Keratinocyte (primary cell): ENCODE measurements at regions not wholly inside any gene's neighbourhood (a gene's known extent, or its start where the extent isn't known, plus 50 kb on each side); places are given as distances from the start of the nearest gene placed in this dataset.

ENCODE experiments used
- DNase-seq: peaks from one replicate; pipeline ENCODE4 v3.0.0-alpha.2; 2011; ENCODE audit warnings: low read depth, missing footprints, low spot score
- FAIRE-seq: peaks from 2 replicates; lab custom pipeline; 2011; peaks lifted over from hg19 to GRCh38; lab: Jason Lieb, UNC
- H2AFZ ChIP-seq: 2 replicates; pipeline ENCODE4 v1.6.0; 2012; ENCODE audit warnings: low read length, control low read depth, inconsistent platforms; ENCODE audit not compliant: control insufficient read depth
- H3K27ac ChIP-seq: 2 replicates; pipeline ENCODE4 v1.5.1; 2011; ENCODE audit warnings: low read length; ENCODE audit not compliant: control insufficient read depth, insufficient read depth
- H3K27me3 ChIP-seq: 3 replicates; pipeline ENCODE4 v1.6.0; 2011; ENCODE audit warnings: low read length; ENCODE audit not compliant: control insufficient read depth, insufficient read depth; ENCODE audit errors: extremely low read depth
- H3K36me3 ChIP-seq, 2 experiments: 2 replicates in 1 of 2; 3 replicates in 1 of 2; pipeline ENCODE4 v1.5.1; 2011; ENCODE audit warnings: low read length in 2 of 2, mild to moderate bottlenecking in 1 of 2; ENCODE audit not compliant: control insufficient read depth in 2 of 2, insufficient read depth in 2 of 2; ENCODE audit errors: extremely low read depth in 1 of 2
- H3K4me1 ChIP-seq: 3 replicates; pipeline ENCODE4 v1.5.1; 2011; ENCODE audit warnings: low read length; ENCODE audit not compliant: control insufficient read depth, insufficient read depth; ENCODE audit errors: extremely low read depth
- H3K4me2 ChIP-seq: 3 replicates; pipeline ENCODE4 v1.6.0; 2011; ENCODE audit warnings: low read depth, low read length; ENCODE audit not compliant: control insufficient read depth, insufficient read depth; ENCODE audit errors: extremely low read depth
- H3K4me3 ChIP-seq, 3 experiments: fragments of 200-600 bp in 1 of 3; sonication (generic) in 1 of 3; 2 replicates in 2 of 3; 3 replicates in 1 of 3; pipeline ENCODE4 v1.5.1; 2011 to 2016; ENCODE audit warnings: low read length in 3 of 3, mild to moderate bottlenecking in 3 of 3, control low read depth in 2 of 3, inconsistent platforms in 1 of 3, low read depth in 1 of 3, mixed read lengths in 1 of 3, mixed run types in 1 of 3, moderate library complexity in 1 of 3; ENCODE audit not compliant: control insufficient read depth in 2 of 3, insufficient read depth in 2 of 3; ENCODE audit errors: extremely low read depth in 1 of 3
- H3K79me2 ChIP-seq: 2 replicates; pipeline ENCODE4 v1.6.0; 2012; ENCODE audit warnings: low read length; ENCODE audit not compliant: control insufficient read depth, insufficient read depth
- H3K9ac ChIP-seq: 3 replicates; pipeline ENCODE4 v1.6.0; 2011; ENCODE audit warnings: low read length; ENCODE audit not compliant: control insufficient read depth, insufficient read depth; ENCODE audit errors: extremely low read depth
- H3K9me1 ChIP-seq: 3 replicates; pipeline ENCODE4 v1.6.0; 2011; ENCODE audit warnings: low read length; ENCODE audit not compliant: control insufficient read depth, insufficient read depth; ENCODE audit errors: extremely low read depth
- H3K9me3 ChIP-seq: 2 replicates; pipeline ENCODE4 v1.5.1; 2012; ENCODE audit warnings: low read depth, low read length; ENCODE audit not compliant: control insufficient read depth
- H4K20me1 ChIP-seq: 3 replicates; pipeline ENCODE4 v1.6.0; 2011; ENCODE audit warnings: low read length; ENCODE audit not compliant: control insufficient read depth, insufficient read depth; ENCODE audit errors: extremely low read depth
- EZH2 ChIP-seq: IDR thresholded peaks from one replicate; pipeline ENCODE4 v1.6.1; 2012; ENCODE audit warnings: inconsistent platforms, mild to moderate bottlenecking, low read length, moderate library complexity
- dilution Hi-C: fragments of 300-500 bp; cut with MboI; formaldehyde crosslinking; loops from one replicate; pipeline ENCODE4 v1.7.0; 2020; ENCODE audit warnings: low sequenced_read_pairs; ENCODE audit not compliant: extremely low pct_ligation_motif_present
- TF ChIP-seq, protein P1 (sequence below), 3 experiments: IDR thresholded peaks in 1 of 3; conservative IDR thresholded peaks in 1 of 3; optimal IDR thresholded peaks in 1 of 3; 2 replicates in 2 of 3; 3 replicates in 1 of 3; pipeline versions ENCODE3 to v1.5.1; 2011; ENCODE audit warnings: low read length in 3 of 3, mild to moderate bottlenecking in 3 of 3, moderate library complexity in 2 of 3, control low read depth in 1 of 3, inconsistent platforms in 1 of 3; ENCODE audit not compliant: insufficient read depth in 2 of 3; ENCODE audit errors: extremely low read depth in 1 of 3

DNA sequence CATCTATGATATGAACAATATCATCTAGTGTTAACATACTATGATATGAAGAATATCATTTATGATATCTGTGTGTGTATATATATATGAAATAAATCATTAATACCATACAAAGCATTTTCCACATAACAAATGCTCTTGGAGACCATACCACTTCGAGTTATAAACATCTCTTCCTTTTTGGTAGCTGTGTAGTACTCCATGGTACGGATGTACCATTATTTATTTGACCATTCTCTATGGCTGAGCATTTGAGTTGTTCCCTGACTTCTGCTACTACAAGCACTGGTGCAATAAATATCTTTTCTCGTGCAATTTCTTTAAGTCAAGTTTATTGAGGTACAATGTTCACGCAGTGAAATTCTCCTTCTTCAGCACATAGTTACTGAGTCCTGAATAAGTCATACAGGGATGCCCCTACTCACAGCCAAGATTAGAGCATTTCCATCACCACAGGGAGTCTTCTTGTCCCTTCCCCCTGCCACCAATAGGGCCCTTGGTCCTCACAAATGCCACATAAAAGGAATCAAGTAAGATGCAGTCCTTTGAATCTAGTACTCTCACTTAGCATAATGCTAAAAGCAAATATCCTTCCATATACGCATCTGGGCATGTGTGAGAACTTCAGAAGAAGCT is 75.2 kb upstream of the SLC25A48 start:
- Histone ChIP-seq H3K36me3 (no peaks in the 10 kb centered on the region), H2AFZ (no peak overlapping the region), H3K4me1 (no peaks in the 10 kb centered on the region), H3K4me2 (no peak overlapping the region), H4K20me1 (no peaks in the 10 kb centered on the region), H3K79me2 (no peaks in the 10 kb centered on the region), H3K9me1 (no peaks in the 10 kb centered on the region), H3K9ac (no peak overlapping the region), H3K27ac (no peak overlapping the region), H3K4me3 (no peak overlapping the region), H3K9me3 (no peaks in the 10 kb centered on the region), H3K27me3 (no peaks in the 10 kb centered on the region)
- TF ChIP-seq, protein P1, sequence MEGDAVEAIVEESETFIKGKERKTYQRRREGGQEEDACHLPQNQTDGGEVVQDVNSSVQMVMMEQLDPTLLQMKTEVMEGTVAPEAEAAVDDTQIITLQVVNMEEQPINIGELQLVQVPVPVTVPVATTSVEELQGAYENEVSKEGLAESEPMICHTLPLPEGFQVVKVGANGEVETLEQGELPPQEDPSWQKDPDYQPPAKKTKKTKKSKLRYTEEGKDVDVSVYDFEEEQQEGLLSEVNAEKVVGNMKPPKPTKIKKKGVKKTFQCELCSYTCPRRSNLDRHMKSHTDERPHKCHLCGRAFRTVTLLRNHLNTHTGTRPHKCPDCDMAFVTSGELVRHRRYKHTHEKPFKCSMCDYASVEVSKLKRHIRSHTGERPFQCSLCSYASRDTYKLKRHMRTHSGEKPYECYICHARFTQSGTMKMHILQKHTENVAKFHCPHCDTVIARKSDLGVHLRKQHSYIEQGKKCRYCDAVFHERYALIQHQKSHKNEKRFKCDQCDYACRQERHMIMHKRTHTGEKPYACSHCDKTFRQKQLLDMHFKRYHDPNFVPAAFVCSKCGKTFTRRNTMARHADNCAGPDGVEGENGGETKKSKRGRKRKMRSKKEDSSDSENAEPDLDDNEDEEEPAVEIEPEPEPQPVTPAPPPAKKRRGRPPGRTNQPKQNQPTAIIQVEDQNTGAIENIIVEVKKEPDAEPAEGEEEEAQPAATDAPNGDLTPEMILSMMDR (optimal IDR thresholded peaks at IDR 0.05 in 1 of 3, IDR thresholded peaks at IDR 0.05 in 1 of 3, conservative IDR thresholded peaks at IDR 0.05 in 1 of 3; ENCODE audit: extremely low read depth in 1 of 3, insufficient read depth in 2 of 3, low read length in 3 of 3) = no peak
- TF ChIP-seq EZH2 = no peak
- no peak for FAIRE-seq
- no peak for DNase-seq
- dilution Hi-C loops = no loop called here

DNA sequence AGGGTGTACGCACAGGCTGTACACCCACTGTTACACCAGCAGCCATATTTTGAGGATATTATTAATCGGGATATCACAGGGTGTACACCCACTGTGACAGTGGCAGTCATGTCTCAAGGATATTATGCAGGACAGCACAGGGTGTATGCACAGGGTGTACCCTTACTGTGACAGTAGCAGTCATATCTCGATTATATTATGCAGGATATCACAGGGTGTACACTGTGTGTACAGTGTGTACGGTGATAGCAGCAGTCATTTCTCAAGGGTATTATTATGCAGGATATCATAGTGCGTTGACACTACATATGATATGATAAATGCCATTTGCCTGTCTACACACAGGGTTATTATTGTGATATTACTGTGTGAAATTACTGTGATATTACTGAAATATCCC is 80.5 kb upstream of the SLC25A48 start:
- no peak for FAIRE-seq
- no peaks in the 10 kb centered on the region for H3K9me1 ChIP-seq
- DNase-seq = no peak
- H2AFZ ChIP-seq = no peak overlapping the region
- no peaks in the 10 kb centered on the region for H3K79me2 ChIP-seq
- H3K36me3 ChIP-seq = no peaks in the 10 kb centered on the region
- TF ChIP-seq, protein P1 (optimal IDR thresholded peaks at IDR 0.05 in 1 of 3, IDR thresholded peaks at IDR 0.05 in 1 of 3, conservative IDR thresholded peaks at IDR 0.05 in 1 of 3; ENCODE audit: extremely low read depth in 1 of 3, insufficient read depth in 2 of 3, low read length in 3 of 3) = no peak
- no peak for TF ChIP-seq EZH2
- H4K20me1 ChIP-seq = no peaks in the 10 kb centered on the region
- no peak overlapping the region for H3K4me3 ChIP-seq
- no peaks in the 10 kb centered on the region for H3K9me3 ChIP-seq
- no peaks in the 10 kb centered on the region for H3K27me3 ChIP-seq
- no peak overlapping the region for H3K4me2 ChIP-seq
- H3K27ac ChIP-seq = no peak overlapping the region
- H3K9ac ChIP-seq = no peak overlapping the region
- no peaks in the 10 kb centered on the region for H3K4me1 ChIP-seq
- dilution Hi-C loops = no loop called here
